Stimulated activated CD4-positive, alpha-beta T cell treated with anti-CD3 and anti-CD28 coated beads, Interleukin-12 subunit alpha, Interleukin-12 subunit beta, amount 100 ng/mL, for 4 hours (primary cell): ENCODE measurements at regions not wholly inside any gene's neighbourhood (a gene's known extent, or its start where the extent isn't known, plus 50 kb on each side); places are given as distances from the start of the nearest gene placed in this dataset.

Experiments used
- DNase-seq: peaks from one replicate; pipeline ENCODE4 v3.0.0-alpha.2; 2020

GRCh38 chr9:26483991-26484390 is 408.6 kb downstream of the CAAP1 start:
- DNase-seq: no peak

DNA sequence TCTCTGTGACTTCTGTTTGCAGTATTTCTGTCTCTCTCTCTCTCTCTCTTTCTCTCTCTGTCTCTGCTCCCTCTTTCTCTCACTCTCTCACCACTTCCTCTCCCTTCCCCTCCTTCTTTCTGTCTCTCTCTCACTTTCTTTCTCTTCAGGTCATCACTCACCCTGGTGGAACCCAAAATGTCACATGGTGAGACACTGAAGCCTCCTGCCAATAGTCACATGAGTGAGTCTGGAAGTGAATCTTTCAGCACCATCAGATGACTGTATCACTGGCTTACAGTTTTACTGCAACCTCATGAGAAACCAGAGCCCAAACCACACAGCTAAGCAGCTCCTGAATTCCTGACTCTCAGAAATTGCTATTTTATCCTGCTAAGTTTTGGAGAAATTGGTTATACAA is 414.6 kb downstream of the CAAP1 start:
- no peak for DNase-seq

GRCh38 chr9:26471261-26471660 is 421.3 kb downstream of the CAAP1 start:
- no peak for DNase-seq

- DNase-seq: no peak
Observed at GRCh38 chr9:26470284-26470683, 422.3 kb downstream of the CAAP1 start.

GRCh38 chr9:26463837-26464236 is 428.8 kb downstream of the CAAP1 start:
- DNase-seq: no peak

DNA sequence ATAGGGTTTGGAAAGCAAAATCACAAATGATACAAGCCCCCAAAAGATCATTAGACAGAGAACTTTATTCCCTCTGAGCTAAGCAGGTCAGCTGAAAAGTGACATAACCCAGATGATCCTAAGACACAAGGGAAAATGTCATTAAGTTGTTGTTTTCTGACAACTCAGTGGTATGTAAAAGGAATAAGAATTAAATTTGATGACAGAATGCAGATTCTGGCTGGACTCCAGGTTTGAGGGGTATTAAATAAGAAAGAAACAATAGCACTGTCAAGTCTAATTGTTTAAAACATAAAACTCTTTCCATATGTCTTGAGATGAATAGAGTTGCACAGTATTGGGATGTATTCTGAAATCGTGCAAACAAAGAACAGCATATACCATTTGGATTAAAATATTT is 429.9 kb downstream of the CAAP1 start:
- DNase-seq: no peak

- no peak for DNase-seq
Observed at GRCh38 chr9:26462213-26462612, 430.4 kb downstream of the CAAP1 start.

- no peak for DNase-seq
Observed at GRCh38 chr9:26460624-26461023, 432.0 kb downstream of the CAAP1 start.

GRCh38 chr9:26459959-26460358 is 432.6 kb downstream of the CAAP1 start:
- no peak for DNase-seq

DNA sequence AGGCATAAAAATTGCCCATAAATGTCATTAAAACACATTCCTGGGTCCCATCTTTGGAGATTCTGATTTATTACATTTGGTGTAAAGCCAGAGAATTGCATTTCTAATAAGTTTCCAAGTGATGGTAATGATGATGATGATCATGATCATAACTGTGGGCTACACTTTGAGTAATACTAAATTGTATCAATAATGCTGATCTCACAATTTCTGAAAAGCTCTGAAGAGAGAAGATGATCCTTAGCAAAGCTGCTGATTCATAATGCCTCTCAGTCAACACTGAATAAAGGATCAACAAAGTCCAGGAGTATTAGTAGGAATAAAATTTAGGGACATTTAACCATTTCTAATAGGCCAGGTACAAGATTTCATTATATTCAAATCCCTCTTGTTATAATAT is 434.5 kb downstream of the CAAP1 start:
- DNase-seq: no peak

- no peak for DNase-seq
Observed at GRCh38 chr9:26457151-26457550, 435.5 kb downstream of the CAAP1 start.

GRCh38 chr9:26439061-26439624 is 453.5 kb downstream of the CAAP1 start:
- DNase-seq: no peak

DNA sequence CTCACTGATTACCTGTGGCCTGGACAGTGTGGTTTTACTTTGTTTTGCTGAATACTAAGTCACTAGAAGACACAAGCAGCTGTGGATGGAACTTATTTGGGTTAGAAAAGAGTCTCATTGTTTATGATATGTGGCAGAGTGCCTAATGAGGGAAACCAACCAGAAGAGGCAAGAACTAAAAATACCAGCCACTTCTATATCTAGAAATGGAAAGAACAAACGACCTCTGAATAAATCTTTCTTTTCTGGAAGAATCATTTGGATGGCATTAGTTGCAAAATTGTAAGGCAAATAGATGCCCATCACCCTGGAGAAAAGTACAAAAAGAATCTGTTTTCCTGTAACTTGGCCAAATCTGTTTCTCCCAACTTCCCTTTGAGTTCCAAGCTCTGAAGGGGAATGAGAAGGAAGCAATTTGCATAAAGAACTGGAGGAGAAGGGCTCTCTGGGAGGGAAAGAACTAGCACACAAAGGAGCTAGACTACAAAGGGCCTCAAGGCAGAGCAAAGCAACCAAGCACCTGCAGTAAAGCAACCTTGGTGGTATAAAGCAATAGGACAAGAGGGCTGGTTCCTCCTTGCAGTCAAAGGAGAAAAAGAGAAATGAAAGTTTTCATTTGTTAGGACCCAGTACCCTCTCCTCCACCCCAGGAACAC is 455.4 kb downstream of the CAAP1 start:
- no peak for DNase-seq

DNA sequence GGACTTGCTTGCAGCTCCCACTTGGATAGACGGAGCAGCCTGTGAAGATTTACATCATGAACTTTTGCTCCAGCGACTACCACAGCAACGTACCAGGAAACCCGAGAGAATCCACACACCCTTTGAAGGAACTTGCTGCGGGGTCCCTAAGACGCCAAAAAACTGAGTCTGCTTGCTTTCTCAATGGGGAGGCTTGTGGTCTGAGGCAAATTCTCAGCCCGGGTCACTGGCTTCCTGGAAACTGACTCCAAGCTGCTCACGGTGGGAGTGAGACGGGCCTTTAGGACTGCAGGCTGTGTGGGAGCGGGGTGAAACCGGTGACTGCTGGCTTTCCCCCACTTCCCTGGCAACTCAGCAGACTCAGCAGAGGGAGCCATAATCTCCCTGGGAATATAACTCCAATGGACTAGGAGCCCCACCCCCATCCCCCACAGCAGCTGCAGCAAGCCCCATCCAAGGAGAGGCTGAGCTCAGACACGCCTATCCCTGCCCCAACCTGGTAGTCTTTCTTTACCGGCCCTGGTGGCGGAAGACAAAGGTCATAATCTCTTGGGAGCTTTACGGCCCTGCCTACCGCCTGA is 466.0 kb downstream of the CAAP1 start:
- DNase-seq: no peak

DNA sequence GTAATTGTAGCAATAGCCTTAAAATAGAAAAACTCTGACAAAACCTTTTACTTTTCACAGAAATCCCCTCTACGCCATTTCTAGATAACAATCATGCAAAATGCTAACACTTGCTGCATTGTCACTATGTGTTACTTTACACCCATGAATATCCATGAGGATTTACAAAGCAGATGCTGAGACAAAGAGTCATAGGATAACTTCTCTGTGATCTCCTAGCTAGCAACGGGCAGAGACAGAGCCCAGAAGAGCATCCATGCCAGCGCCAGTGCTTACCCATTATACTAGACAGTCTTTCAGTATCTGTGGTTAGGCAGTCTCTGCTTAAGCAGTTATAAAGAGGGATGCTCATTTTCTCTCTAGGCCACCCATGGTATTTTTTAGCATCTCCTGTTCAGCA is 474.1 kb downstream of the CAAP1 start:
- DNase-seq: no peak

GRCh38 chr9:26415528-26415927 is 477.1 kb downstream of the CAAP1 start:
- DNase-seq: no peak

DNA sequence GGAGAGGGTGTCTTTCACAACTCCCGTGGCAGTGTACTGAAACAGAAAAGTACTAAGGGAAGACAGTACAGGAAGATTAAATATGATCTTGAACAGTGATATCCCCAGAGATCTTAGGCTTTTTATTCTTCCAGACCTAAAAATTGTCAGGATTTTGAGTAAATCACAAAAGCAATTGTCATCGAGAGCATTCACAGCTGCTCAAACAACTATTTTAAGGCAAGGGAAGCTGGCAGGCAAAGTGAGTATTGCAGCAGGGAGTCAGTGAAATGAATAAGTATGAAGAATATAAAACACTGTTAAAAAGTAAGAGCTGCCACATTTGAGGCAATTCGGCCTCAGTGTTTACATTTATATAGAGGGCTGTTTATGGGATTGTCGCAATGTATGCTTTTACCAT is 479.0 kb downstream of the CAAP1 start:
- no peak for DNase-seq

DNA sequence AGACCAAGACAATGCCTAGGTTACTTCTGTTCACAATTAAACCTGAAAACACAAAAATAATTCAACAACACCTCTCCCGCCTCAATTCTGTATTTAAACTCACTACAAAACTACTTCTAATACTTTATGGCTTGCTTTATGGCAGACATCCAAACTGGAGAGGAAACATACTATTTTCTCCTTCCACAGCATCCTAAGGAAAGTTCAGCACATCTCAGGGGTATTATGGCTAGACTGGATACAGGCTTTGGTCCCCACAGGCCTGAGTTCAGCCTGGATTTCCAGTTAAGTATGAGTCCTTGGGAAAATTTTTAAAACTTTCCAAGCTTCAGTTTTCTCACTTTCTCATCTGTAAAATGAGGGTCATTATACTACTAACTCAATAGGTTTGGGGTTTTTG is 480.2 kb downstream of the CAAP1 start:
- no peak for DNase-seq

DNA sequence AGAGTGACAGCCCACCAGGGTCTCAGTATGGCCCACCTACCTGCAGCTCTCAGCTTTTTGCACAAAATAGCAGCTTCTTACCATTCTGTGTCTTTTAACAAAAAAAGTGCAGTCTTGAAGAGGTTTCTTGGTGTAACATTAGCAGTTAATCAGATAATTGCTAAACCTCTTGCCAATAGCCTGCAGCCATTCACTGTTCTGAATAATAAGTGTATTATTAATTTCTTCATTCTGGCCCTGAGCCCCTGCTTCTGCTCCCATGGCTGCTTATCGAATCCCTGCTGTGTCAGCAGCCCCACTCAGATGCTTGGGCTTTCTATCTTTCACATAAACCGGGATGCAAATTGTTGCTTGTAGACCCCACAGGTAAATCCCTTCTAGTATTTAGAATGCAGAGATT is 485.9 kb downstream of the CAAP1 start:
- DNase-seq: no peak

GRCh38 chr9:26399556-26399955 is 493.0 kb downstream of the CAAP1 start:
- no peak for DNase-seq

GRCh38 chr9:26394025-26394424 is 498.6 kb downstream of the CAAP1 start:
- DNase-seq: no peak

DNA sequence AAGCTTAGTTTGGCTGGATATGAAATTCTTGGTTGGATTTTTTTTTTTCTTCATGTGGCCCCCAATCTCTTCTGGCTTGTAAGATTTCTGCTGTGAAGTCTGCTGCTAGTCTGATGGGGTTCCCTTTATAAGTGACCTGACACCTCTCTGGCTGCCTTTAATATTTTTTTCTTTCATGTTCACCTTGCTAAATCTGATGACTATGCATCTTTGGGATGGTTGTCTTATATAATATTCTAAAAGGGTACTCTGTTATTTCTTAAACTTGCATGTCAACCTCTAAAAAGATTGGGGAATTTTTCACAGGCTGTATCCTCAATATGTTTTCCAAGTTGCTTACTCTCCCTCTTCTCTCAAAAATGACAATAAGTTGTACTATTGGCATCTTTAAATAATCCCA is 500.0 kb downstream of the CAAP1 start:
- DNase-seq: no peak

DNA sequence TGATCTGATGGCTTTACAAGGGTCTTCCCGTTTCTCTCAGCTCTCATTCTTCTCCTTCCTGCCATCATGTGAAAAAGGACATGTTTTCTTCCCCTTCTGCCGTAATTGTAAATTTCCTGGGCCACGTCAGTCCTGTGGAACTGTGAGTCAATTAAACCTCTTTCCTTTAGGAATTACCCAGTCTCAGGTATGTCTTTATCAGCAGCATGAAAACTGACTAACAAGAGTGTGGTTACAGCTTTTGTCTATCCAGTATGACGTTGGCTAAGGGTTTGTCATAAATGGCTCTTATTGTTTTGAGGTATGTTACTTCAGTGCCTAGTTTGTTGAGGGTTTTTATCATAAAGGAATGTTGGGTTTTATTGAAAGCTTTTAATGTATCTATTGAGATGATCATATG is 501.6 kb downstream of the CAAP1 start:
- no peak for DNase-seq

DNA sequence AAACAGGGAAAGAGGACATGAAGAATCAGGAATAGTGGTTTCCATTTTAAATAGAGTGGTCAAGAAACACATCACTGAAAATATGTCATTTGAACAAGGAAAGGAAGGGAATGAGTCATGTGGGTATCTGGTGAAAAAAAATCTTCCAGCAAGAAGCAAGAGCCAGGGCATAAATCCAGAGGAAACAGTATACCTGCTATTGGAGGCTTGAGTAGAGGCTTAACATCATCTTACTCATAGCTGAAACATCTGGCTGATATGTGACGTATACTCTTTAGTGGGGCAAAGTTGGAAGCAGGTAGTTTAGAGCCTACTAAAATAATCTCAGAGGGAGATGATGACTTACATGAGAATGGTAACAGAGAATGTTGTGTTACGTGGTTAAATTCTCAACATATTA is 517.2 kb downstream of the CAAP1 start:
- no peak for DNase-seq

- no peak for DNase-seq
Observed at GRCh38 chr9:26373616-26374015, 519.0 kb downstream of the CAAP1 start.
